Right lobe of liver (tissue), 6 donors: ENCODE measurements at regions not wholly inside any gene's neighbourhood (a gene's known extent, or its start where the extent isn't known, plus 50 kb on each side); places are given as distances from the start of the nearest gene placed in this dataset.

Experiments used
- ATAC-seq, 4 donors: fragments of 200-7000 bp; cut with Tn5 transposase; one replicate each; pipeline ENCODE4 v1.9.1; 2020; ENCODE audit warnings: mild to moderate bottlenecking in 4 of 4, moderate library complexity in 4 of 4
- DNase-seq, 3 donors: peaks; one replicate each; pipeline ENCODE4 v3.0.0-alpha.2; 2020
- H3K27ac ChIP-seq, 3 donors: fragments of 200-600 bp; one replicate each; pipeline ENCODE4 v1.8.0; 2022
- H3K27me3 ChIP-seq, 2 donors: fragments of 200-600 bp; one replicate each; pipeline ENCODE4 v1.8.0; 2022
- H3K36me3 ChIP-seq, 4 donors: fragments of 200-600 bp; sonication (generic) in 1 of 4; one replicate each; pipeline versions ENCODE4 v1.5.1 to v1.8.0; 2017 to 2022; ENCODE audit warnings: control low read depth in 1 of 4
- H3K4me1 ChIP-seq, 4 donors: fragments of 200-600 bp; sonication (generic) in 1 of 4; one replicate each; pipeline versions ENCODE4 v1.5.1 to v1.8.0; 2017 to 2022; ENCODE audit warnings: control low read depth in 1 of 4
- H3K4me3 ChIP-seq, 3 donors: fragments of 200-600 bp; one replicate each; pipeline ENCODE4 v1.8.0; 2022
- H3K9me3 ChIP-seq, 4 donors: fragments of 200-600 bp; sonication (generic) in 1 of 4; one replicate each; pipeline versions ENCODE4 v1.5.1 to v1.8.0; 2017 to 2022; ENCODE audit warnings: control low read depth in 1 of 4
- CTCF ChIP-seq, 4 donors: fragments of 200-600 bp in 3 of 4; fragments of 450-650 bp in 1 of 4; IDR thresholded peaks; one replicate each; pipeline versions ENCODE4 v1.5.1 to v1.8.0; 2016 to 2022; ENCODE audit warnings: antibody characterized with exemption in 4 of 4, mild to moderate bottlenecking in 2 of 4
- POLR2A ChIP-seq: fragments of 450-650 bp; IDR thresholded peaks from one replicate; pipeline ENCODE4 v1.6.1; 2017; ENCODE audit warnings: antibody characterized with exemption, mild to moderate bottlenecking
- WGBS: methylation state at CpG from one replicate; pipeline ENCODE4 v1.1.6; 2018; ENCODE audit warnings: low coverage, low lambda C conversion rate; ENCODE audit not compliant: insufficient coverage; ENCODE audit errors: missing lambda C conversion rate; 5-methylcytosine and 5-hydroxymethylcytosine counted together
- intact Hi-C, 2 donors: fragments of 100-400 bp; cut with DNase I; formaldehyde crosslinking; loops; one replicate each; pipeline versions ENCODE4 v1.11.2 to v1.14.1; 2022
- donor health status: DM: no; HTN: yes; CAD: no.
- donor health status: DM: no; HTN: no; CAD: no.
- donor health status: DM: no; HTN: no; CAD: no.
- donor health status: DM: no; HTN: yes; CAD: no.
- donor health status: DM: no; HTN: yes; CAD: no.

GRCh38 chr20:21027569-21027968 lies 78.6 kb downstream of the LINC00237 start:
- TF ChIP-seq POLR2A: no peak
- Histone ChIP-seq H3K36me3 (no peaks in the 10 kb centered on the region), H3K27ac (no peak overlapping the region), H3K4me1 (no peaks in the 10 kb centered on the region), H3K4me3 (no peak overlapping the region), H3K9me3 (no peaks in the 10 kb centered on the region), H3K27me3 (no peaks in the 10 kb centered on the region)
- DNase-seq (no peak), ATAC-seq (no peak)
- intact Hi-C loops: no loop called here
- 33% methylated on average over 3 of the region's 7 CpGs for WGBS

GRCh38 chr20:21026951-21027350 lies 79.2 kb downstream of the LINC00237 start:
- Histone ChIP-seq H3K27ac (no peak overlapping the region), H3K4me3 (no peak overlapping the region), H3K27me3 (no peaks in the 10 kb centered on the region), H3K9me3 (no peaks in the 10 kb centered on the region), H3K36me3 (no peaks in the 10 kb centered on the region), H3K4me1 (no peaks in the 10 kb centered on the region)
- TF ChIP-seq CTCF (IDR thresholded peaks at IDR 0.05): no peak
- TF ChIP-seq POLR2A: no peak
- intact Hi-C loops: no loop called here
- 52% methylated on average over 5 of the region's 6 CpGs for WGBS
- no peak for DNase-seq
- ATAC-seq: no peak

- TF ChIP-seq POLR2A: no peak
- TF ChIP-seq CTCF (IDR thresholded peaks at IDR 0.05): no peak
- intact Hi-C loops: no loop called here
- Histone ChIP-seq H3K9me3 (no peaks in the 10 kb centered on the region), H3K36me3 (no peaks in the 10 kb centered on the region), H3K27me3 (no peaks in the 10 kb centered on the region), H3K4me3 (no peak overlapping the region), H3K4me1 (no peaks in the 10 kb centered on the region), H3K27ac (no peak overlapping the region)
- 49% methylated on average over 3 of the region's 3 CpGs for WGBS
- DNase-seq (no peak), ATAC-seq (no peak)
Measured at GRCh38 chr20:21024420-21024819, 81.7 kb downstream of the LINC00237 start.

- WGBS: 84% methylated on average over 5 of the region's 5 CpGs
- ATAC-seq (no peak), DNase-seq (no peak)
- H3K27ac ChIP-seq: no peak overlapping the region
- TF ChIP-seq CTCF (IDR thresholded peaks at IDR 0.05) (no peak), POLR2A (no peak)
- no peak overlapping the region for H3K4me3 ChIP-seq
- H3K27me3 ChIP-seq: no peaks in the 10 kb centered on the region
- intact Hi-C loops: no loop called here
- no peaks in the 10 kb centered on the region for H3K4me1 ChIP-seq
- H3K9me3 ChIP-seq: no peaks in the 10 kb centered on the region
- no peaks in the 10 kb centered on the region for H3K36me3 ChIP-seq
Measured at GRCh38 chr20:21022925-21023324, 83.2 kb downstream of the LINC00237 start.

GRCh38 chr20:21021472-21021790 lies 84.7 kb downstream of the LINC00237 start:
- ATAC-seq (no peak), DNase-seq (no peak)
- TF ChIP-seq CTCF (IDR thresholded peaks at IDR 0.05) (no peak), POLR2A (no peak)
- Histone ChIP-seq H3K27me3 (no peaks in the 10 kb centered on the region), H3K36me3 (no peaks in the 10 kb centered on the region), H3K4me3 (no peak overlapping the region), H3K9me3 (no peaks in the 10 kb centered on the region), H3K27ac (no peak overlapping the region), H3K4me1 (no peaks in the 10 kb centered on the region)
- intact Hi-C loops: no loop called here
- WGBS: 15% methylated on average over 1 of the region's 1 CpG
